ENCODE measurements at regions not wholly inside any gene's neighbourhood (a gene's known extent, or its start where the extent isn't known, plus 50 kb on each side); places are given as distances from the start of the nearest gene placed in this dataset.

DNA sequence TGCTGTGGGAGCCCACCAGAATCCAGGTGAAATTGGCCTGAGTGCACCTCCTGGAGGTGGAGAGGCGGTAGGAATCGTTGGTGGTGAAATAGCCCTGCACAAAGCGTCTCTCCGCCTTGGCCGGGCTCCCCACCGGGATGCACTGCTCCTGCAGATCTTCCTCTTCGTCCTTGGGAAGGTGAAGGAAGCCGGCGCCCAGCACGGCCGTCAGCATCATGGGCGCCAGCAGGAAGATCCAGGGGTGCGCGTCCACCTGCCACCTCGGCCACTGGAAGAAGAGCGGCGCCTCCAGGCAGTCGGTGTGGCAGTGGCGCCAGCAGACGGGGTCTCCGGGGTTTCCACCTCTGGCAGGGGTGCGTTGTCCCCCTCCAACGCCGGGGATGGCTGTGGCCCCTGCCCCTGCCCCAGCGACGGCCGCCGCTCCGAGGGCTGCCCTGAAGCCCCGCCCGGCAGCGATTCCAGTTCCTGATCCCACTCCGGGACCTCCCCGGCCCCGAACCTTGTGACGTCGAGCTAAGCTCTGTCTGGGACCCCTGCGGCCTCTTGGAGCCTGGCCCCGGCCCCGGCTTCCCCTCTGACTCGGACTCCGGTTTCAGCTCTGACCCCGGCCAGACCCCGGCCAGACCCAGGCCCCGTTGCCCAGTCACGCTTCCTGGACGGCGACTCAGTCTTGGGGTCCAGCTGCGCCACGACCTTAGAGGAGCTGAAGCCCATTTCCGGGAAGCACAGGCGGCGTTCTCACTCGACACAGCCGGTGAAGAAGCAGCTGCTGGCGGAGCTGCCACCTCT, 91.9 kb downstream of the CD164 start:
- no peak for TF ChIP-seq POLR2A (IDR thresholded peaks at IDR 0.05)
- TF ChIP-seq, protein P1, sequence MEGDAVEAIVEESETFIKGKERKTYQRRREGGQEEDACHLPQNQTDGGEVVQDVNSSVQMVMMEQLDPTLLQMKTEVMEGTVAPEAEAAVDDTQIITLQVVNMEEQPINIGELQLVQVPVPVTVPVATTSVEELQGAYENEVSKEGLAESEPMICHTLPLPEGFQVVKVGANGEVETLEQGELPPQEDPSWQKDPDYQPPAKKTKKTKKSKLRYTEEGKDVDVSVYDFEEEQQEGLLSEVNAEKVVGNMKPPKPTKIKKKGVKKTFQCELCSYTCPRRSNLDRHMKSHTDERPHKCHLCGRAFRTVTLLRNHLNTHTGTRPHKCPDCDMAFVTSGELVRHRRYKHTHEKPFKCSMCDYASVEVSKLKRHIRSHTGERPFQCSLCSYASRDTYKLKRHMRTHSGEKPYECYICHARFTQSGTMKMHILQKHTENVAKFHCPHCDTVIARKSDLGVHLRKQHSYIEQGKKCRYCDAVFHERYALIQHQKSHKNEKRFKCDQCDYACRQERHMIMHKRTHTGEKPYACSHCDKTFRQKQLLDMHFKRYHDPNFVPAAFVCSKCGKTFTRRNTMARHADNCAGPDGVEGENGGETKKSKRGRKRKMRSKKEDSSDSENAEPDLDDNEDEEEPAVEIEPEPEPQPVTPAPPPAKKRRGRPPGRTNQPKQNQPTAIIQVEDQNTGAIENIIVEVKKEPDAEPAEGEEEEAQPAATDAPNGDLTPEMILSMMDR (IDR thresholded peaks at IDR 0.05) = no peak
